ENCODE measurements at regions not wholly inside any gene's neighbourhood (a gene's known extent, or its start where the extent isn't known, plus 50 kb on each side); places are given as distances from the start of the nearest gene placed in this dataset.
"Not testable (repeated sequence)": the region's sequence is repeated elsewhere in the genome, so short reads cannot be mapped to it uniquely, and the experiment has no call there.

DNA sequence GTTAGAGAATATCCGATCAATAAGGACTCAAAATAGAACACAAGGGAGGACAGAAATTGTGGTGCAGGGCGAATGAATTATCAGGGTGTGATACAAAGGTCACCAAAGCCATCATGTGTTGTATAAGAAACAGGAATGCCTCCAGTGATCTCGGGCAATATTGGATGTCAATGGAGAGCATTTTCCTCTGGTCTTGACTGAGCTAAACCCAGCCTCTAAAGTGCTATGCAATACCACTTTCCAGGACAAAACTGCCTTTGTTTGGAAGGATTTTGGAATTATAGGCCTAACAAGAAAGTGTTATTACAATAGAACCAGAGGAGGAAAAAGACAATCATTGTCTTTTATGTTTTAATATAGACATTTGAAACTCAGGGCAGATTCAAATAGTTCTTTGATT is 281.7 kb downstream of the CHM start:
- H3K56ac ChIP-seq (ENCODE audit: insufficient read length, low read depth, low read length), result no peak overlapping the region
- H2BK12ac ChIP-seq (ENCODE audit: insufficient read length, low read depth, low read length), result no peak overlapping the region
- no peak overlapping the region for H3K4ac ChIP-seq (ENCODE audit: low read depth, low read length)
- H2AFZ ChIP-seq (ENCODE audit: low read length), result no peak overlapping the region
- no peak for DNase-seq
- H3K9me3 Mint-ChIP-seq, result peaks cover 67 to 70% of the 10 kb centered on the region in 2 experiments
- TF ChIP-seq, protein P1, sequence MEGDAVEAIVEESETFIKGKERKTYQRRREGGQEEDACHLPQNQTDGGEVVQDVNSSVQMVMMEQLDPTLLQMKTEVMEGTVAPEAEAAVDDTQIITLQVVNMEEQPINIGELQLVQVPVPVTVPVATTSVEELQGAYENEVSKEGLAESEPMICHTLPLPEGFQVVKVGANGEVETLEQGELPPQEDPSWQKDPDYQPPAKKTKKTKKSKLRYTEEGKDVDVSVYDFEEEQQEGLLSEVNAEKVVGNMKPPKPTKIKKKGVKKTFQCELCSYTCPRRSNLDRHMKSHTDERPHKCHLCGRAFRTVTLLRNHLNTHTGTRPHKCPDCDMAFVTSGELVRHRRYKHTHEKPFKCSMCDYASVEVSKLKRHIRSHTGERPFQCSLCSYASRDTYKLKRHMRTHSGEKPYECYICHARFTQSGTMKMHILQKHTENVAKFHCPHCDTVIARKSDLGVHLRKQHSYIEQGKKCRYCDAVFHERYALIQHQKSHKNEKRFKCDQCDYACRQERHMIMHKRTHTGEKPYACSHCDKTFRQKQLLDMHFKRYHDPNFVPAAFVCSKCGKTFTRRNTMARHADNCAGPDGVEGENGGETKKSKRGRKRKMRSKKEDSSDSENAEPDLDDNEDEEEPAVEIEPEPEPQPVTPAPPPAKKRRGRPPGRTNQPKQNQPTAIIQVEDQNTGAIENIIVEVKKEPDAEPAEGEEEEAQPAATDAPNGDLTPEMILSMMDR (conservative IDR thresholded peaks at IDR 0.05), result no peak
- H3T11ph ChIP-seq (ENCODE audit: low read length), result no peak overlapping the region
- H3K36me3 Mint-ChIP-seq (ENCODE audit: insufficient read depth in 1 of 3, low read depth in 3 of 3), result peaks cover 0 to 2% (median 2%) of the 10 kb centered on the region in 3 experiments; a peak in 3 of 7 replicates
- H3K9ac ChIP-seq (ENCODE audit: extremely low read depth, insufficient read length, low read length), result no peak overlapping the region
- H3K9me3 ChIP-seq (ENCODE audit: control insufficient read depth, low read depth, low read length), result no peaks in the 10 kb centered on the region
- no peak overlapping the region for H4K8ac ChIP-seq (replicated peaks; ENCODE audit: insufficient read length, low read depth, low read length)
- H2AK5ac ChIP-seq (ENCODE audit: insufficient read length, low read length), result no peak overlapping the region
- no peak overlapping the region for H3K4me2 ChIP-seq (ENCODE audit: insufficient read depth, insufficient read length, low read length)
- H3K4me1 Mint-ChIP-seq, result no peaks in the 10 kb centered on the region
- H3K27ac Mint-ChIP-seq, result no peak overlapping the region
- no peaks in the 10 kb centered on the region for H3K27me3 Mint-ChIP-seq (ENCODE audit: low read depth)
- H2BK120ac ChIP-seq (ENCODE audit: low read depth, low read length, poor library complexity, severe bottlenecking), result no peak overlapping the region
- no peak overlapping the region for H2BK5ac ChIP-seq (ENCODE audit: insufficient read length, low read length)
- H4K5ac ChIP-seq (ENCODE audit: insufficient read length, low read depth, low read length), result no peak overlapping the region
- no peak overlapping the region for H4K91ac ChIP-seq (ENCODE audit: insufficient read length, low read depth, low read length)
- no CpG with 5 or more reads among the region's 3 CpGs for WGBS (ENCODE audit: extremely low coverage, insufficient read length, low lambda C conversion rate)
- no peaks in the 10 kb centered on the region for H3K79me2 ChIP-seq (ENCODE audit: insufficient read depth, low read length)
- no peak overlapping the region for H3K27ac ChIP-seq (ENCODE audit: insufficient read length, low read depth, low read length)
- no peaks in the 10 kb centered on the region for H3K4me1 ChIP-seq (ENCODE audit: insufficient read depth, low read length)
- H3K23me2 ChIP-seq (ENCODE audit: insufficient read length, low read depth, low read length, poor library complexity, severe bottlenecking), result no peaks in the 10 kb centered on the region
- H3K18ac ChIP-seq (ENCODE audit: insufficient read length, low read depth, low read length), result no peak overlapping the region
- no peak overlapping the region for H2BK20ac ChIP-seq (ENCODE audit: low read depth, low read length, poor library complexity, severe bottlenecking)
- H4K20me1 ChIP-seq (ENCODE audit: control insufficient read depth, insufficient read depth, insufficient read length), result no peaks in the 10 kb centered on the region
- H3K23ac ChIP-seq (ENCODE audit: insufficient read length, low read depth, low read length), result no peak overlapping the region
- no peaks in the 10 kb centered on the region for H3K79me1 ChIP-seq (ENCODE audit: insufficient read depth, low read depth, low read length, poor library complexity, severe bottlenecking)
- H2BK15ac ChIP-seq (ENCODE audit: low read depth, low read length), result no peak overlapping the region
- no peak overlapping the region for H3K14ac ChIP-seq (ENCODE audit: insufficient read depth, low read length)
- H3K27me3 ChIP-seq (ENCODE audit: insufficient read depth, low read length), result no peaks in the 10 kb centered on the region
- H3K4me3 Mint-ChIP-seq, result no peak overlapping the region

DNA sequence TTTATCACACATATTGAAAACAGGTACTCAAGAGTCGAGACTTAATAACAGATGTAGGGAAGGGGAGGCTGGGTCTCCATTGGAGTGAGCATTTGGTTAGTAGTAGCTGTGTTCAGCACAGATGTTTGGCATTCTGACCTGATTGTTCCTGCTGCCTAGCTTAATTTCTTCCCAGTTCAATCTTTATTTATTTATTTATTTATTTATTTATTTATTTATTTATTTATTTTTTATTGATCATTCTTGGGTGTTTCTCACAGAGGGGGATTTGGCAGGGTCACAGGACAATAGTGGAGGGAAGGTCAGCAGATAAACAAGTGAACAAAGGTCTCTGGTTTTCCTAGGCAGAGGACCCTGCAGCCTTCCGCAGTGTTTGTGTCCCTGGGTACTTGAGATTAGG is 324.3 kb downstream of the CHM start:
- not testable (repeated sequence) for H2BK12ac ChIP-seq (ENCODE audit: insufficient read length, low read depth, low read length)

More for the DNA sequence above, 324.3 kb downstream of the CHM start:
- not testable (repeated sequence) for H3K23me2 ChIP-seq (ENCODE audit: insufficient read length, low read depth, low read length, poor library complexity, severe bottlenecking); H3K79me1 ChIP-seq (ENCODE audit: insufficient read depth, low read depth, low read length, poor library complexity, severe bottlenecking); H2BK15ac ChIP-seq (ENCODE audit: low read depth, low read length); H4K91ac ChIP-seq (ENCODE audit: insufficient read length, low read depth, low read length); H3K4ac ChIP-seq (ENCODE audit: low read depth, low read length); H2AFZ ChIP-seq (ENCODE audit: low read length); DNase-seq; H4K5ac ChIP-seq (ENCODE audit: insufficient read length, low read depth, low read length); H3K4me1 Mint-ChIP-seq; H3K27ac ChIP-seq (ENCODE audit: insufficient read length, low read depth, low read length); H3K27me3 ChIP-seq (ENCODE audit: insufficient read depth, low read length); H3T11ph ChIP-seq (ENCODE audit: low read length); H3K9ac ChIP-seq (ENCODE audit: extremely low read depth, insufficient read length, low read length); H3K27ac Mint-ChIP-seq; H3K79me2 ChIP-seq (ENCODE audit: insufficient read depth, low read length); H4K8ac ChIP-seq (replicated peaks; ENCODE audit: insufficient read length, low read depth, low read length); H3K4me3 Mint-ChIP-seq; H3K4me2 ChIP-seq (ENCODE audit: insufficient read depth, insufficient read length, low read length); H3K27me3 Mint-ChIP-seq (ENCODE audit: low read depth); H3K4me1 ChIP-seq (ENCODE audit: insufficient read depth, low read length); H3K36me3 Mint-ChIP-seq (ENCODE audit: insufficient read depth in 1 of 3, low read depth in 3 of 3); H2AK5ac ChIP-seq (ENCODE audit: insufficient read length, low read length); H4K20me1 ChIP-seq (ENCODE audit: control insufficient read depth, insufficient read depth, insufficient read length); H3K56ac ChIP-seq (ENCODE audit: insufficient read length, low read depth, low read length); H3K9me3 ChIP-seq (ENCODE audit: control insufficient read depth, low read depth, low read length); H3K23ac ChIP-seq (ENCODE audit: insufficient read length, low read depth, low read length); H2BK20ac ChIP-seq (ENCODE audit: low read depth, low read length, poor library complexity, severe bottlenecking); H3K18ac ChIP-seq (ENCODE audit: insufficient read length, low read depth, low read length); H2BK5ac ChIP-seq (ENCODE audit: insufficient read length, low read length); H3K14ac ChIP-seq (ENCODE audit: insufficient read depth, low read length); H2BK120ac ChIP-seq (ENCODE audit: low read depth, low read length, poor library complexity, severe bottlenecking)
- peaks cover 65 to 67% of the 10 kb centered on the region in 2 experiments for H3K9me3 Mint-ChIP-seq
- no CpG with 5 or more reads among the region's 2 CpGs for WGBS (ENCODE audit: extremely low coverage, insufficient read length, low lambda C conversion rate)
